Neural cell (in vitro differentiated cells): ENCODE measurements at regions not wholly inside any gene's neighbourhood (a gene's known extent, or its start where the extent isn't known, plus 50 kb on each side); places are given as distances from the start of the nearest gene placed in this dataset.

Experiments
- H2AFZ ChIP-seq: fragments of 200-600, 300-800 bp; sonication (generic), shearing (Covaris generic); 2 replicates; pipeline ENCODE4 v1.6.0; 2014; ENCODE audit warnings: low read depth, mild to moderate bottlenecking, antibody characterized with exemption, low read length, moderate library complexity
- H3F3A ChIP-seq: fragments of 200-600 bp; shearing (Covaris generic); 2 replicates; pipeline ENCODE4 v1.6.1; 2016; ENCODE audit warnings: mild to moderate bottlenecking, moderate library complexity, mixed read lengths, antibody characterized with exemption, low read length; ENCODE audit not compliant: insufficient read depth, poor library complexity, severe bottlenecking
- H3K27ac ChIP-seq: fragments of 200-600, 300-800 bp; sonication (generic), shearing (Covaris generic); 2 replicates; pipeline ENCODE4 v1.5.1; 2014; ENCODE audit warnings: mild to moderate bottlenecking, low read length, moderate library complexity
- H3K27me3 ChIP-seq: fragments of 300-800, 200-600 bp; sonication (generic), shearing (Covaris generic); 2 replicates; pipeline ENCODE4 v1.6.0; 2014; ENCODE audit warnings: mild to moderate bottlenecking, low read depth, low read length, moderate library complexity; ENCODE audit not compliant: insufficient read depth
- H3K36me3 ChIP-seq: fragments of 300-800, 200-600 bp; sonication (generic), shearing (Covaris generic); 2 replicates; pipeline ENCODE4 v1.5.1; 2014; ENCODE audit warnings: mild to moderate bottlenecking, antibody characterized with exemption, low read length, moderate library complexity; ENCODE audit not compliant: insufficient read depth
- H3K4me2 ChIP-seq: fragments of 300-800, 200-600 bp; sonication (generic), shearing (Covaris generic); 2 replicates; pipeline ENCODE4 v1.6.0; 2014; ENCODE audit warnings: mild to moderate bottlenecking, low read length
- H3K4me3 ChIP-seq: fragments of 300-800, 200-600 bp; sonication (generic), shearing (Covaris generic); 2 replicates; pipeline ENCODE4 v1.5.1; 2014; ENCODE audit warnings: mild to moderate bottlenecking, low read length, moderate library complexity
- H3K79me2 ChIP-seq: fragments of 200-600 bp; shearing (Covaris generic); replicated peaks from 2 replicates; pipeline ENCODE4 v1.6.0; 2014; ENCODE audit warnings: mild to moderate bottlenecking, low read length, moderate library complexity; ENCODE audit not compliant: insufficient read depth
- H3K9ac ChIP-seq: fragments of 300-800, 200-600 bp; sonication (generic), shearing (Covaris generic); 2 replicates; pipeline ENCODE4 v1.6.1; 2016; ENCODE audit warnings: mild to moderate bottlenecking, low read length, mixed read lengths
- H3K9me2 ChIP-seq: fragments of 200-600 bp; shearing (Covaris generic); 2 replicates; pipeline ENCODE4 v1.6.1; 2016; ENCODE audit warnings: mild to moderate bottlenecking, low read length, mixed read lengths; ENCODE audit not compliant: insufficient read depth
- H3K9me3 ChIP-seq: fragments of 200-600, 300-800 bp; sonication (generic), shearing (Covaris generic); 2 replicates; pipeline ENCODE4 v1.6.1; 2016; ENCODE audit warnings: mild to moderate bottlenecking, mixed run types, low read length, moderate library complexity, mixed read lengths
- H4K20me1 ChIP-seq: fragments of 200-600 bp; shearing (Covaris generic); 2 replicates; pipeline ENCODE4 v1.6.1; 2016; ENCODE audit warnings: mild to moderate bottlenecking, mixed run types; ENCODE audit not compliant: insufficient read depth
- CTCF ChIP-seq: fragments of 450-650 bp; IDR thresholded peaks from 2 replicates; pipeline ENCODE4 v1.5.1; 2014; ENCODE audit warnings: antibody characterized with exemption, mild to moderate bottlenecking, moderate library complexity; ENCODE audit not compliant: poor library complexity, severe bottlenecking
- EP300 ChIP-seq: fragments of 450-650 bp; conservative IDR thresholded peaks from 2 replicates; pipeline ENCODE4 v1.6.1; 2014; ENCODE audit warnings: antibody characterized with exemption, mild to moderate bottlenecking, moderate library complexity; ENCODE audit not compliant: poor library complexity, severe bottlenecking
- EZH2 ChIP-seq: fragments of 200-600, 300-800 bp; shearing (Covaris generic), sonication (generic); IDR thresholded peaks from 2 replicates; pipeline ENCODE4 v1.6.1; 2014; ENCODE audit warnings: antibody characterized with exemption, low read length, borderline replicate concordance, mild to moderate bottlenecking; ENCODE audit not compliant: insufficient read depth, poor library complexity, severe bottlenecking
- MXI1 ChIP-seq: fragments of 450-650 bp; conservative IDR thresholded peaks from 2 replicates; pipeline ENCODE4 v1.6.1; 2014; ENCODE audit warnings: antibody characterized with exemption, mild to moderate bottlenecking; ENCODE audit not compliant: poor library complexity, severe bottlenecking
- POLR2AphosphoS5 ChIP-seq: IDR thresholded peaks from 2 replicates; pipeline ENCODE4 v1.6.1; 2012
- RAD21 ChIP-seq: fragments of 450-650 bp; conservative IDR thresholded peaks from 2 replicates; pipeline ENCODE4 v1.6.1; 2014; ENCODE audit warnings: antibody characterized with exemption, mild to moderate bottlenecking, moderate library complexity
- REST ChIP-seq: IDR thresholded peaks from 2 replicates; pipeline ENCODE4 v1.6.1; 2012; ENCODE audit warnings: borderline replicate concordance
- SMC3 ChIP-seq: fragments of 450-650 bp; conservative IDR thresholded peaks from 2 replicates; pipeline ENCODE4 v1.6.1; 2014; ENCODE audit warnings: antibody characterized with exemption, mild to moderate bottlenecking, moderate library complexity; ENCODE audit not compliant: poor library complexity
- TAF1 ChIP-seq: IDR thresholded peaks from 2 replicates; pipeline ENCODE4 v1.6.1; 2012; ENCODE audit warnings: low read depth

GRCh38 chr10:81288544-81288943 is 586.5 kb upstream of the NRG3 start:
- H3K9me3 ChIP-seq: peaks cover 3% of the 10 kb centered on the region
- no peaks in the 10 kb centered on the region for H3K36me3 ChIP-seq
- no peak overlapping the region for H3K27ac ChIP-seq
- no peak overlapping the region for H2AFZ ChIP-seq
- no peaks in the 10 kb centered on the region for H3K79me2 ChIP-seq
- no peaks in the 10 kb centered on the region for H3K27me3 ChIP-seq
- TF ChIP-seq EZH2: no peak
- no peak for TF ChIP-seq SMC3
- no peaks in the 10 kb centered on the region for H3K9me2 ChIP-seq
- H4K20me1 ChIP-seq: no peaks in the 10 kb centered on the region
- no peak overlapping the region for H3K4me2 ChIP-seq
- no peaks in the 10 kb centered on the region for H3F3A ChIP-seq
- H3K4me3 ChIP-seq: no peak overlapping the region
- no peak overlapping the region for H3K9ac ChIP-seq

- Histone ChIP-seq H3K36me3 (no peaks in the 10 kb centered on the region), H3K27ac (no peak overlapping the region), H3F3A (no peaks in the 10 kb centered on the region), H4K20me1 (no peaks in the 10 kb centered on the region), H2AFZ (no peak overlapping the region), H3K9me3 (no peaks in the 10 kb centered on the region), H3K9ac (no peak overlapping the region), H3K27me3 (no peaks in the 10 kb centered on the region), H3K9me2 (no peaks in the 10 kb centered on the region), H3K4me2 (no peak overlapping the region), H3K79me2 (no peaks in the 10 kb centered on the region), H3K4me3 (no peak overlapping the region)
- TF ChIP-seq SMC3: no peak
- TF ChIP-seq POLR2AphosphoS5: no peak
- no peak for TF ChIP-seq EZH2
- no peak for TF ChIP-seq REST
- no peak for TF ChIP-seq TAF1
- no peak for TF ChIP-seq CTCF
- no peak for TF ChIP-seq MXI1
- no peak for TF ChIP-seq RAD21
- TF ChIP-seq EP300: no peak
These were observed 577.7 kb upstream of the NRG3 start for GRCh38 chr10:81297292-81297691.

GRCh38 chr10:81303656-81304055 is 571.3 kb upstream of the NRG3 start:
- no peaks in the 10 kb centered on the region for H3K36me3 ChIP-seq
- no peaks in the 10 kb centered on the region for H3F3A ChIP-seq
- H3K79me2 ChIP-seq: no peaks in the 10 kb centered on the region
- no peak overlapping the region for H3K9ac ChIP-seq
- H4K20me1 ChIP-seq: no peaks in the 10 kb centered on the region
- no peak overlapping the region for H3K4me3 ChIP-seq
- no peaks in the 10 kb centered on the region for H3K9me2 ChIP-seq
- no peaks in the 10 kb centered on the region for H3K27me3 ChIP-seq
- H3K4me2 ChIP-seq: no peak overlapping the region
- no peak overlapping the region for H2AFZ ChIP-seq
- no peaks in the 10 kb centered on the region for H3K9me3 ChIP-seq
- H3K27ac ChIP-seq: no peak overlapping the region
- TF ChIP-seq EP300: no peak
- no peak for TF ChIP-seq CTCF
- no peak for TF ChIP-seq TAF1
- no peak for TF ChIP-seq REST
- no peak for TF ChIP-seq RAD21
- TF ChIP-seq MXI1: no peak
